ENCODE measurements at regions not wholly inside any gene's neighbourhood (a gene's known extent, or its start where the extent isn't known, plus 50 kb on each side); places are given as distances from the start of the nearest gene placed in this dataset.

GRCh38 chr16:51298800-51299199 is 147.7 kb upstream of the SALL1 start:
- no peak overlapping the region for H3K9ac ChIP-seq (ENCODE audit: insufficient read depth, low read depth, low read length)
- no peaks in the 10 kb centered on the region for H3K36me3 ChIP-seq (replicated peaks in 1 of 2; ENCODE audit: control insufficient read depth in 1 of 2, insufficient read depth in 2 of 2, low read length in 2 of 2)
- POLR2A ChIA-PET: no interaction called here
- no peak for DNase-seq (ENCODE audit: low spot score)
- BruUV-seq (replicated peaks): no TSS peak
- H3K27ac ChIP-seq (ENCODE audit: extremely low read length, insufficient read depth, low read length): no peak overlapping the region
- CTCF ChIA-PET (ENCODE audit: low intra/inter-chr PET ratio, low total read pairs): no interaction called here
- no peak for FAIRE-seq
- intact Hi-C loops (cut with micrococcal nuclease; ENCODE audit: unreplicated experiment) (no loop called here), in situ Hi-C loops (cut with HindIII; ENCODE audit: extremely low pct_ligation_motif_present, low pct_unique_long_range_greater_than_20kb) (no loop called here)
- no peak overlapping the region for H3K4me3 ChIP-seq (replicated peaks in 1 of 3; ENCODE audit: insufficient read depth in 1 of 3, low read depth in 2 of 3, low read length in 3 of 3)
- TF ChIP-seq ZSCAN21 (CRISPR knock-in tag; IDR thresholded peaks at IDR 0.05; ENCODE audit: borderline replicate concordance) (no peak), KLF6 (CRISPR knock-in tag; IDR thresholded peaks at IDR 0.05) (no peak), ZBTB40 (IDR thresholded peaks at IDR 0.05) (no peak), ZBTB40 (CRISPR knock-in tag; IDR thresholded peaks at IDR 0.05) (no peak), NFIC (IDR thresholded peaks at IDR 0.05; ENCODE audit: low read length) (no peak), ZNF331 (CRISPR knock-in tag; IDR thresholded peaks at IDR 0.05) (peak; percentile 99), SKIL (CRISPR knock-in tag; IDR thresholded peaks at IDR 0.05; ENCODE audit: borderline replicate concordance) (no peak)
- H3K27me3 ChIP-seq (ENCODE audit: control insufficient read depth in 1 of 2, insufficient read depth in 2 of 2, low read length in 2 of 2): no peaks in the 10 kb centered on the region
- H3K9me3 ChIP-seq (ENCODE audit: low read length): peaks cover 22% of the 10 kb centered on the region
- no peaks in the 10 kb centered on the region for H4K20me1 ChIP-seq (ENCODE audit: insufficient read depth, low read length)
- no peaks in the 10 kb centered on the region for H3K79me2 ChIP-seq (ENCODE audit: insufficient read depth, low read length)
- ATAC-seq: no peak
- H3K4me1 ChIP-seq (ENCODE audit: insufficient read depth, low read length): no peaks in the 10 kb centered on the region
- no peak overlapping the region for H2AFZ ChIP-seq (ENCODE audit: low read length)
- 94% methylated on average over 1 of the region's 1 CpG for WGBS (ENCODE audit: low lambda C conversion rate)
- H3K4me2 ChIP-seq (ENCODE audit: low read depth, low read length): no peak overlapping the region
